Fibroblast of skin of abdomen (primary cell): ENCODE measurements at regions not wholly inside any gene's neighbourhood (a gene's known extent, or its start where the extent isn't known, plus 50 kb on each side); places are given as distances from the start of the nearest gene placed in this dataset.
A peak's percentile ranks its signal among the peaks of the same experiment; 100 is the strongest.

Experiments used
- DNase-seq: peaks from one replicate; pipeline ENCODE4 v3.0.0-alpha.2; 2013

- DNase-seq: no peak
These were observed 182.8 kb downstream of the PIK3C3 start for GRCh38 chr18:42137693-42138375.

DNA sequence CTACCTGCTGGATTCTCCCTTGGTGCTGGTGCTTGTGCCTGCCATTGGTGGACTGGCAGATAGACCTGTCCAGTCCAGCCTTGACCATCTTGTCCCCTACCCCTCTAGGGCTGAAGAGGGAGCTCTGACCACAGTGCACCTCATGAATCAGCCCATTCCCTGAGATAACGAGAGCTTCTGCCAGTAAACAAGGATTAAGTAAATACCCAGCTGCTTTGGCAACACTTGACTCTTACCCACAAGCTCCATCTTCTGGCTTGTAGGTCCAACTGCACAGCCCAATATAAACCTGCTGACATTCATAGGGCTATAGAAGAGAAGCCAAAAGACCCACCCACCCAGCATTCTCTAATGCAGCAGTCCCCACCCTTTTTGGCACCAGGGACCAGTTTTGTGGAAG, 186.4 kb downstream of the PIK3C3 start:
- no peak for DNase-seq

- no peak for DNase-seq
These were observed 200.0 kb downstream of the PIK3C3 start for GRCh38 chr18:42155024-42155423.

- DNase-seq: no peak
These were observed 201.2 kb downstream of the PIK3C3 start for GRCh38 chr18:42156281-42156680.

- no peak for DNase-seq
These were observed 202.4 kb downstream of the PIK3C3 start for GRCh38 chr18:42157420-42157819.

GRCh38 chr18:42157878-42158277, 202.8 kb downstream of the PIK3C3 start:
- DNase-seq: no peak

DNA sequence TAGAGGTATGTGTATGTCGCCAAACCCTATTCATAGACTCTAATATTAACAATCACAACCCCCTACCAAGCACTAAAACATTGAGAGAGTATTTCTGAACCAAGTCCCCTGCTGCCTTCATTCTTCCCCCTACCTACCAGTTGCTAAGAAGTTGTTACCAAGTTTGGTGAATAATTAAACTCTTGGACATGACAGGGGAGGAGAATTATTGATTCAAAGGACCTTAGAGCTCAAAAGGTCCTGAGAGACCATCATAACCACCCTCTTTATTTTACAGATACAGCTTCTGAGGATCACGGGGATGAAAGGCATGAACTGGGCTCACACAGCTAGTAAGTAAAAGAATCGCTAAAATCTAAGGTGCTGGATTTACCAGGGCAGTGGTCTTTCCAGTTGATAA, 204.1 kb downstream of the PIK3C3 start:
- no peak for DNase-seq

- no peak for DNase-seq
These were observed 208.3 kb downstream of the PIK3C3 start for GRCh38 chr18:42163321-42163720.

- no peak for DNase-seq
These were observed 209.5 kb downstream of the PIK3C3 start for GRCh38 chr18:42164556-42164955.

DNA sequence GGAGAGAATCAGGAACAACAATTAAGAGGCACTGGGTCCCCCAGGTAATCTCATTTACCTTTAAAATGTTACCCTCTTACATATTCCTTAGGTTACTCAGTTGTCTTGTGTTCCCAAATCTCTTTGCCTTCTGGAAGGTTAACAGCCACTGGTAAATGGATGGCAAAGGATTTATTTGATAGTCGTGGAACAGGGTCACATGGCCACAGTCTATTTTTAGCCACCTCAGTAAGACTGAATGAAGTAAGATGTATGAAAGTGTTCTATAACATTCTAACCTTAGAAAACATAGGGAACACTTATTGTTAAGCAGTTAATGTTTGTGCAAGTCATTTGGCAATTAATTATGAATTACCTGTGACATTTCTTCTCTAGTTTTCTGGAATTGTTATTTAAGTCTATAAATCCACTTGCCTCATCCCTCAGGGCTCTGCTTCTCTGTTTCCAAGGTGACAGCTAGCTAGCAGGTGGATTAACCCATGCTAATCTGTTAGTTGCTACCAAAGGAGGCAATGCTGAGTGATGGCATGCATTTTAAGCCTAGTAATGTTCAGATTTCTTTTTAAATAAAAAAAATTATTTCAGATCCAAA, 211.0 kb downstream of the PIK3C3 start:
- no peak for DNase-seq

- no peak for DNase-seq
These were observed 213.5 kb downstream of the PIK3C3 start for GRCh38 chr18:42168487-42168886.

DNA sequence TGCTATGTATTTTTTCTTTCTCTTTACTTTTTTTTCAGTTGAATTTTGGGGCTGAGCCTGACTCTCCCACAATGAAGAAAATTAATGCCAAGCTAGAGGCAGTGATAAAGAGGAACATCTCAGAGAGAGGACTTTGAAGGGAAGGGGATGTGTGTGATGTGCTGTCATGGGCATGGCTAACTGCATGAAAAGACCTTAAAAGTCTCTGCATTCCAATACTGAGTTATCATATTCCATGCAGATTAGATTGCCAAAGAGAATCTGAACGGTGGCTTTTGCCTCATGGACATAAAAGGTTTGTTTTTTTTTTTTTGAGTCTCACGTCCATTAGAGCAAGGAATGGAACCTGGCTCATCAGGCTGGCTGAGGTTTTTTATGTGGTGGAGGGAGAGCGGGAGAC, 213.9 kb downstream of the PIK3C3 start:
- DNase-seq: no peak

DNA sequence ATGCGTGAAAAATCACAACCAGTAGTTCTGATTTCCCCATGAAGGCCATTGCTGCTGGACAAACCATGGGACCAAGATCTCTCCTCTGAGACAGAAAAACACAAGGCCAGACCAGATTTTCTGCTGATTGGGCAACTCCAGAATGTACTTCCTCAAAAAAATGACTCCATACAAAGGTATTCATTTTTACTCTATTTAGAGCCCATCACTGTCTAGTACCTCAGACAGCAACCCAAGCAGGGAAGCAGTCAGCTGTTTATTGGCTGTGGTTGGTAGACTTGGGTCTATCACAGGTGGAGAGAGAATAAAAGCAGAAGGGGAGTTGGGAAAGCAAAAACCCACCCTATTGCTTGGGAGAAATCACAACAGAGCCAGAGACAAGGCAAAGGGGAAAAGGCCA, 219.9 kb downstream of the PIK3C3 start:
- DNase-seq: peak; percentile 28

DNA sequence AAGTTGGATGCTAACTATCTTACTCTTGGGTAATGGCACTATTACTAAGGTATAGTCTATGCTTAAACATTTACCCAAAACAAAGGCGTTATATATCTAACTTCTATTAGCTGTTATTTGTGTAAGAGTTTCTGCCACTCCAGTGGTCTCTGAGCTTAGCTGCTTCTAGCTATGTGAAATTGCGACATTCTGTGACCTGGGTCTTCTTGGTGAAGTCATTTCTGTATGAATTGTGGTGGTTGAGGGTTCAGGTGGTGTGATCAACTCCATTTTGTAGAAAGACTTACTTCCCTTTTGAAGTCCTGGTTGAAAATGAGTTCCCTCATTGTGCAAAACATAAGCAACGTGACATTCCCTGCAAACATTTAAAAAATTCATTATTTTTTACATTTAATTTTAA, 221.6 kb downstream of the PIK3C3 start:
- no peak for DNase-seq

DNA sequence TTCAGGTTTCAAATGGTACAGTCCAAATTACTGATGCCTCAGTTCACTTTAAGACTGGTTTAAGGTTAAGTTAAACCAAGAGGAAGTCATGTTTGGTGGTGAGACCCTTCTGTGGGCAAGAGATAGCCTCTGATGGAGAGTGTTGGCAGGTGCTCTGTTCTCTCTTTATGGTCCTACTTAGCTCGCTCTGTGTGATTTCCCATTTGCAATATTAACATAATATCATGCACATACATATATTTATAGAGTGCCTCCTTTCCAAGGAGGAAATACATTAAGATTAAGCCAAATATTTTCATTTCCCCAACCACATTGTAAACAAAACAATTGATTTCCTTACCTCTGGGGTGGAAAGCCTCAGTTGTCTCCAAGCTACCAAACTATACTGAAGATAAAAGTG, 222.4 kb downstream of the PIK3C3 start:
- no peak for DNase-seq

DNA sequence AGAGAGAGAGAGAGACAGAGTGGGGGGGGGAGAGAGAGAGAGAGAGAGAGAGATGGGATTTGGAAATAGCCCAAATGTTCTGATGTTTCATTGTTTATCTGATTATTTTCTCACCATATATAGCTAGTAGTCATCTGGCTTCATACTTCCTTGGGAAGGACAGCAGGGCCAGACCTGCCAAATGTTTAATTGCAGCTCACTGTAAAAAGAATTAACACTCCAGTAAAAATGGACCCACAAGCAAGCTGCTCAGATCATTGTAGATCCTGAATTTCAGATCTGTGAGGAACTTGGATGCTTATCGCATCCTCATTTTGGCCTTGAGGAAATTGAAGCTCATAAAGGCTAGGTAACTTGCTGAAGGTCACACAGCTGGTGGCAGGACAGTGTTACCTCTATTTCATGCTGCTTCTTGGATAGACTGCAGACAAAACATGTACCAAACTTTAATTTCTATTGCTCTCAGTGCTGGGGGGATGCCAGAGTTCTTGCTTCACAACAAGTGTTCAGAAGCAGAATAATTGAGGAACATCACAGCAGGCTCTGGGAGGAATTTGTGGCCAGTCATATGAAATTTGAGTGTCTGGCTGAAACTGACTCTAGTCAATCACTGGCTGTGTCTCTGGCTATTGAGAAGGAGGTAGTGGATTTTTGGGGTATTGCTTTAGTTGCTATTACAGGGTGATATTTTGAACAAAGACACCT, 223.5 kb downstream of the PIK3C3 start:
- no peak for DNase-seq

- no peak for DNase-seq
These were observed 224.6 kb downstream of the PIK3C3 start for GRCh38 chr18:42179542-42180121.

- no peak for DNase-seq
These were observed 226.4 kb downstream of the PIK3C3 start for GRCh38 chr18:42181474-42181873.

DNA sequence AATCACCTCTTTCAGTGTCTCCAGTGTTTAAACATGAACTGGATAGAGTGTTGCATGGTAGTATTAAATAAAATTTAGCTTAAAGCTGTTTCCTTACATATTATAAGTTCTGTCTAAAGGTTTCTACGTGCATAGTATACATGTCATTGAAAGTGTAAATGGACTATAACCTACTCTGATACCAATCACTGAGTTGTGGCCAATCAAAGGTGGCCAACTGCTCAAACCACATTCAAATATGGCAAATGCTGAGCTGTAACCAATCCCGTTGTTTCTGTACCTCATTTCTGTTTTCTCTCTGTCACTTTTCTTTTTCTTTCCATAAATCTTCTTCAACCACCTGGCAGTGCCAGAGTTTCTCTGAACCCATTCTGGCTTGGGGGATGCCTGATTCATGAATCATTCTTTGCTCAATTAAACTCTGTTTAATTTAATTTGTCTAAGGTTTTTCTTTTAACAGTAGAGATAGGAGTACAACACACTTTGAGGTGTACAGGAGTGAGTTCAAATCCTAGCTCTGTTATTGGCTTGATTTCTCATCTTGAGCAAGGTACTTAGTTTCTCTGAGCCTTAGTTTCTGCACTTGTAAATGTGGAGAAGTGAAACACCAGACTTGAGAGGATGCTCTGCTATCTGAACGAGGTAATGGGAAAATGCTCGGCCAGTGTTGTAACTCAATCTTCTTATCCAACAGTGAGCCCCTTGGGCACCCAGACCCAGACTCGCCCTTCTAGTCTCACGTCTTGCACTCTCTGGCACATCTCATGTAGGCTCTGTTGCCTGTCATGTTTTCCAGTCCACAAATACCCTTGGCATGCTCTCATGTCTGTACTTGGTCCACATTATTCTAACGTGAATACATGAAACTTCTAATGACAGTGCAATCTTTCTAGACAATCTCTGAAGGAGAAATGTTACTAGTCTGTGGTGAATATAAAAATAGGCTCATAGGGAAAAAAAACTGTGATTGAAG, 228.0 kb downstream of the PIK3C3 start:
- DNase-seq: peak; percentile 55

GRCh38 chr18:42183746-42184145, 228.7 kb downstream of the PIK3C3 start:
- DNase-seq: peak; percentile 87

GRCh38 chr18:42184685-42185477, 229.8 kb downstream of the PIK3C3 start:
- DNase-seq: no peak

DNA sequence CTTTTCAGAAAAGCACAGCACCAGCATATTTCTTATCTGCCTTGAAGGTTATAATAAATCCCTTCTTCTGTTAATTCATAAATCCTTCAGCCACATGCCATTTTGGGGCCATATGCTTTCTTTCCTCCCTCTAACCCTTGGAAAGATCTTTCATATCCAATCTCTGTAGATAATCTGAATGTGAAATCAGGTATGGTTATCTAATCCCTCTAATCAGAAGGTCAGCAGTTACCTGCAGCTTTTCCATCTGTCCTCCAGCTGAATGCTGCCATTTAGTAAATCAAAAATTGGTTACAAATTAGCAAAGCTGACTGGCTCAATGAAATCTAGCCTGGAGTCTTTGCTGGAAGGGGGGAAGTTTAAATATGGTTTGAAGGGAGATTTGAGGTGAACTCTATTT, 230.5 kb downstream of the PIK3C3 start:
- no peak for DNase-seq
